GM20000 (cell line): ENCODE measurements at regions not wholly inside any gene's neighbourhood (a gene's known extent, or its start where the extent isn't known, plus 50 kb on each side); places are given as distances from the start of the nearest gene placed in this dataset.

ENCODE experiments used
- DNase-seq: peaks from one replicate; pipeline ENCODE4 v3.0.0; 2012; ENCODE audit warnings: low spot score
- TF ChIP-seq, protein P1 (sequence below): IDR thresholded peaks from 2 replicates; pipeline ENCODE4 v1.5.1; 2012; ENCODE audit warnings: mild to moderate bottlenecking, control low read depth; ENCODE audit errors: extremely low read depth, missing control alignments

DNA sequence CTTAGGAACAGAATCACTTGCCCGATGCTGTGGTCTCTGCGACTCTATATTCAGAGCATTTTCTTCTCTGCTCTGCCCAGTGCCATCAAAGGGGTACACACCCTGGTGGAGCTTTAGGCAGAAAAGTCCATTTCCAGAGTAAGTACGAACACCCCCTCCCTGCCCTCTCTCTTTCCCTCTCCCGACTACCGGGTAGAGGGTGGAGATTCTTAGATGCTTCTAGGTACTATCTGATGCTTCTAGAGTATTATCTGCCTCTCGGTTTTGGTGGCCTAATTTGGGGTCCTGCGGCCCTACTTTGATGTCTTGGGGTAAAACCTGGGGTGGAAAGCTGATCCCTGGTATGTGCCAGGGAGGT is 245.4 kb upstream of the SOX4 start:
- TF ChIP-seq, protein P1, sequence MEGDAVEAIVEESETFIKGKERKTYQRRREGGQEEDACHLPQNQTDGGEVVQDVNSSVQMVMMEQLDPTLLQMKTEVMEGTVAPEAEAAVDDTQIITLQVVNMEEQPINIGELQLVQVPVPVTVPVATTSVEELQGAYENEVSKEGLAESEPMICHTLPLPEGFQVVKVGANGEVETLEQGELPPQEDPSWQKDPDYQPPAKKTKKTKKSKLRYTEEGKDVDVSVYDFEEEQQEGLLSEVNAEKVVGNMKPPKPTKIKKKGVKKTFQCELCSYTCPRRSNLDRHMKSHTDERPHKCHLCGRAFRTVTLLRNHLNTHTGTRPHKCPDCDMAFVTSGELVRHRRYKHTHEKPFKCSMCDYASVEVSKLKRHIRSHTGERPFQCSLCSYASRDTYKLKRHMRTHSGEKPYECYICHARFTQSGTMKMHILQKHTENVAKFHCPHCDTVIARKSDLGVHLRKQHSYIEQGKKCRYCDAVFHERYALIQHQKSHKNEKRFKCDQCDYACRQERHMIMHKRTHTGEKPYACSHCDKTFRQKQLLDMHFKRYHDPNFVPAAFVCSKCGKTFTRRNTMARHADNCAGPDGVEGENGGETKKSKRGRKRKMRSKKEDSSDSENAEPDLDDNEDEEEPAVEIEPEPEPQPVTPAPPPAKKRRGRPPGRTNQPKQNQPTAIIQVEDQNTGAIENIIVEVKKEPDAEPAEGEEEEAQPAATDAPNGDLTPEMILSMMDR = no peak
- no peak for DNase-seq

DNA sequence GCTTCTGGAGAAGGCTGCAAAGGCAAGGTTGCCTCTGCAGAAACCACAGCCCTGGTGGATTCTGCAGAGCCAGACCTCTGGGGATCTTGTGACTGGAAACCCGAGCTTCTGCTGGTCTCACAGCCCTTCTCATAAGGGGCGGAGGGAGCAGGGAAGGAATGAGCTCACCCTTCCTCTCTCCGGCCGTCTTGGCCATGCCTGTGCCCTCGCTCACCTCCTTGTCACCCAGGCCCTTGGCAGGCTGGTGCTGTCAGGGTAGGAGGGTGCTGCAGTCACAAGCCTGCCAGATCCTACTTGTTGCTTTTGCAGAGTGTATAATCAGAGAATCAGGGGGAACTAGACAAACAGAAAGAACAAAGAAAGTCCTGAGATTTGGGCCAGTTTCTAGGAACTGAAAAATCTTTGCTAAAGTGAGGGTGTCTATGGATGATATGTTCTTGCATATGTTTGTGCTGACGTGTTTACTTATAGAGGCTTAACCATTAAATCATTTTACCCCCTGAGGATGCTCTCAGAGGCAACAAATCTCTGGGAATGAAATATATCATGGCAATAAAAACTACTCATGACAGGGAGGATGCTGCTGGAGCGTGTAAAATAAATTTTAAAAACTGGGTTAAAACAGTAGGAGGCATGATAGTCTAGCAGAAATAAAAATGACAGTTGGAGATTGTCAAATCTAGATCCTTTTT is 244.9 kb upstream of the SOX4 start:
- DNase-seq = no peak
- TF ChIP-seq, protein P1 = no peak

DNA sequence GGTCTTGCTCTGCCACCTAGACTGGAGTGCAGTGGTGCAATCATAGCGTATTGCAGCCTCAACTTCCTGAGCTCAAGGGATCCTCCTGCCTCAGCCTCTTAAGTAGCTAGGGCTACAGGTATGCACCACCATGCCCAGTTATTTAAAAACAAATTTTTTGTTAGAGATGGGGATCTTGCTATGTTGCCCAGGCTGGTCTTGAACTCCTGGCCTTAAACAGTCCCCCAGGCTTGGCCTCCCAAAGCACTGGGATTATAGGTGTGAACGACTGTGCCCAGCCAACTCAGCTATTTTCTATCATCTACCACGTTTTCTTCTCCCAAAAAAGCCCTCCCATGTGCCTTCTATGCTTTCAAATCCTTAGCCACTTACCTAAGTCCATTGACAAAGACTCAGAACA is 243.7 kb upstream of the SOX4 start:
- no peak for DNase-seq
- TF ChIP-seq, protein P1 = no peak

DNA sequence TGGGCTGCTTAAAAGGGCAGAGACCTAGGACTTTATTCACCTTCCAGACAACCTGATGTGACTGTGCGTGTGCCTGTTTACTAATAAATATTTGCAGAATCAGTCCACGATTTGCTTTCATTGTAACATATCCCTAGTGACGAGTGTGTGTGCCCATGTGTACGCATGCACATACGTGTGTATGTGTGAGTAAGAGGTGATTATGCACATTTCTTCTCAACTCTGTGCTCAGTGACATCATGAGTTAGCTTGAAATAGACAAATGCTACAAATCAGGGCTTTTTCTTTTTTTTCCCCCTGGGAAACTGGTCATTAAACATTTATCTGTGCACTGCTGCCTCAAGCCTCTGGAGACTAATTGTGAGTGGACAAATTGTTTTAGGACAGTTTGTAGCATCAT is 242.6 kb upstream of the SOX4 start:
- no peak for DNase-seq

DNA sequence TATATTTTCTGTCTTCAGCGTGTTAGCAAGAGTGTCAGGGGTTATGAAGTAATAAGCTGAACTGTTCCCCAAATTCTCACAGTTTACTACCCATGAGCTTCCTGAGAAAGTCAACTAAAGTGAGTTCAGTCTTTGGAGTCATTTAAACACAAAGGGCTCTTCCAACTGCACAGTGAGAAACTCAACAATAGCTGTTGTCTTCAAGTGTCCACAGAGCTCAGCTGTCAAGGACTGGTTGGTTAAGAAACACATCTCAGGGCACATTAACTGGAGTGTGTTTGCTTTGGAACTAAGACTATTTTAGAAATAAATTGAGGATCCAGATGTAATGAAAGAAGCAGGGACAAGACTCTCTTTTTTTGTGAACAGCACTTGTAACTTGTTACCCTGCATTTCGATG is 241.4 kb upstream of the SOX4 start:
- TF ChIP-seq, protein P1 = no peak
- DNase-seq = no peak

More for the DNA sequence above, 242.6 kb upstream of the SOX4 start:
- TF ChIP-seq, protein P1 = no peak

DNA sequence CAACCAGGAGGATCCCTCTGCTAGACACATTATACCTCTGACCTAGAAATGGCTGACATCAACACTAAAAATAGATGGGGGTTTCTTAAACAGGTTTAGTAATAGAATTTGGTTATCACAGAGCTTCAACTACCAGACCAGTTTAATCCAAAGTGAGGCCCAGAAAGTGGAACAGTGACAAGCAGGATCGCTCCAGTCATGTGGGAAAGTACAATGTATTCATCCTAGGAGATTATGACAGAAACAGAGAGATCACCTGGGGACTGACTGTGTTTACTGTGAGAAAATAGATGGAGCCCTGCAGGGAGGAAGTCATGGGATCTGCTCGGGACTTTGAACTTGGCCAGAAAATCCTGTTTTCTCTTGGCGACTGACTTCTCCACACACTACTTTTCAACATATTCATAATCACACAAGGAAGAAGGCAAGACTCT is 238.7 kb upstream of the SOX4 start:
- TF ChIP-seq, protein P1 = no peak
- DNase-seq = peak; percentile 17

DNA sequence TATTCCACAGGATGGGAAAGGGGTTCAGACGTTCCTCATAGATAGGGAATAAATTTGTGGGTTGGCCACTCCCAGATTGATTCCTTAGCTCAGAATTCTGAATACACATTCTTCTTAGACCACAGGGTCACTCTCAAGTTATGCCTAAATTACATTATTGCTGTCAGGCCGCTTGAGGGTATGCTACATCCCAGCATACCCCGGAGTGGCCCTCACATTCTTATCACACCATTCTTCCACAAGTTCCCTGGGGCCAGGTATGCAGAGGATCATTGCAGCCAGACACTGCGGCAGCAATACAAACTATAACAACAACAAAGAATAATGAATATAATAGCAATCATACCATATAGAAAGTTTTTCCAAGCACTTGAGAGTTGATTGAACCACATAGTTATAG is 237.9 kb upstream of the SOX4 start:
- TF ChIP-seq, protein P1 = no peak
- no peak for DNase-seq
